ENCODE measurements at regions not wholly inside any gene's neighbourhood (a gene's known extent, or its start where the extent isn't known, plus 50 kb on each side); places are given as distances from the start of the nearest gene placed in this dataset.

DNA sequence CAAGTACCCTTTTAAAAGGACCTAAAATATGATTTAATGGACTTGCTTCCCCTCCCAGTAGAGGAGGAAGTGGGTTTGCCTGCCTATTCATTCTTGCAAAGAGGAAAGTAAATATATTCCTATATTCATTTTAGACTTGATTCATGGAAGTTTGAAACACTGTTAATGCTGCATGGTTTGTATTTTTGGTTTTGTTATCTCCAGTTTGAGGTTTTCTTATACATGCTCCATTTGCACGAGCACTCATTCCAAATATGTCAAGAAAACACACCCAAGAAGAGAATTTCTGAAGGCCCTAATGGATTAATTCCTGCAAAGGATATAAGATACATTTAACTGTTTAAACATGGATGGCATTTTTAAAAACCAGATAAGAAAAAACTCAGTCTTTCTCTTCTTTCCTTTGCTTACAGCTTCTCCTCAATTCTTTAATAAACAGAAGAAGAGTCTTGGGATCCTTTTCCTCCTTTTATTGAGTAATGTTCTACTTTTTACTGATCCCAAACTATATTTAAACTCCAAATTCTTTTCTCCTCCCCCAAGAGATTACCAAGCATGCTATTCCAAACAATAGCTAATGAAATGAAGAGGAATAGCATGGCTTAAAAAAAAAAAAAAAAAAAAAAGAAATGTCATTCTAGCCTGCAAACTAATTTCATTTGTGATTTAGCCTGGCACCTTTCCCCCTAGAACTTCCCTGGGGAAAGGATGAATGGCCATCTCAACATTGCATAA, 54.6 kb upstream of the LDB2 start:
- TF ChIP-seq, protein P1, sequence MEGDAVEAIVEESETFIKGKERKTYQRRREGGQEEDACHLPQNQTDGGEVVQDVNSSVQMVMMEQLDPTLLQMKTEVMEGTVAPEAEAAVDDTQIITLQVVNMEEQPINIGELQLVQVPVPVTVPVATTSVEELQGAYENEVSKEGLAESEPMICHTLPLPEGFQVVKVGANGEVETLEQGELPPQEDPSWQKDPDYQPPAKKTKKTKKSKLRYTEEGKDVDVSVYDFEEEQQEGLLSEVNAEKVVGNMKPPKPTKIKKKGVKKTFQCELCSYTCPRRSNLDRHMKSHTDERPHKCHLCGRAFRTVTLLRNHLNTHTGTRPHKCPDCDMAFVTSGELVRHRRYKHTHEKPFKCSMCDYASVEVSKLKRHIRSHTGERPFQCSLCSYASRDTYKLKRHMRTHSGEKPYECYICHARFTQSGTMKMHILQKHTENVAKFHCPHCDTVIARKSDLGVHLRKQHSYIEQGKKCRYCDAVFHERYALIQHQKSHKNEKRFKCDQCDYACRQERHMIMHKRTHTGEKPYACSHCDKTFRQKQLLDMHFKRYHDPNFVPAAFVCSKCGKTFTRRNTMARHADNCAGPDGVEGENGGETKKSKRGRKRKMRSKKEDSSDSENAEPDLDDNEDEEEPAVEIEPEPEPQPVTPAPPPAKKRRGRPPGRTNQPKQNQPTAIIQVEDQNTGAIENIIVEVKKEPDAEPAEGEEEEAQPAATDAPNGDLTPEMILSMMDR (conservative IDR thresholded peaks at IDR 0.05 in 1 of 2, IDR thresholded peaks at IDR 0.05 in 1 of 2; ENCODE audit: extremely low read depth in 1 of 2, insufficient read depth in 1 of 2, low read depth in 1 of 2, low read length in 2 of 2) = no peak
- no peak for TF ChIP-seq EZH2 (IDR thresholded peaks at IDR 0.05; ENCODE audit: borderline replicate concordance, low read length)

Measured in mammary epithelial cell (primary cell).